Endothelial cell of umbilical vein (primary cell): ENCODE measurements at regions not wholly inside any gene's neighbourhood (a gene's known extent, or its start where the extent isn't known, plus 50 kb on each side); places are given as distances from the start of the nearest gene placed in this dataset.

Experiments used
- BruUV-seq: library from RNA; stranded (reverse); fragments of 400-500 nt; replicated peaks from 2 replicates; lab custom pipeline; 2021; lab: Mats Ljungman, UMichigan
- CTCF ChIA-PET: fragments of 300-600, 350-600 bp; sonication (Branson Sonifier 250); formaldehyde crosslinking; loops from one replicate; lab custom pipeline; 2021; ENCODE audit warnings: antibody characterized with exemption, inconsistent platforms; lab: Charles Lee
- POLR2A ChIA-PET: fragments of 300-600, 350-600 bp; sonication (Branson Sonifier 250); formaldehyde crosslinking; loops from one replicate; lab custom pipeline; 2021; ENCODE audit warnings: antibody characterized with exemption, inconsistent platforms; lab: Charles Lee
- DNase-seq: peaks from one replicate; pipeline ENCODE4 v3.0.0-alpha.2; 2011; ENCODE audit warnings: low read depth, low spot score
- FAIRE-seq: peaks from 2 replicates; lab custom pipeline; 2011; peaks lifted over from hg19 to GRCh38; lab: Jason Lieb, UNC
- H2AFZ ChIP-seq: 2 replicates; pipeline ENCODE4 v1.6.0; 2012; ENCODE audit warnings: low read depth, low read length, control low read depth, inconsistent platforms
- H3K27ac ChIP-seq: 2 replicates; pipeline ENCODE4 v1.5.1; 2011; ENCODE audit warnings: low read depth, mild to moderate bottlenecking, control low read depth, low read length, moderate library complexity; ENCODE audit not compliant: insufficient read depth
- H3K27me3 ChIP-seq, 2 experiments: 2 replicates each; pipeline versions ENCODE4 v1.6.0 to v1.6.1; 2011; ENCODE audit warnings: low read length in 2 of 2, mixed read lengths in 1 of 2; ENCODE audit not compliant: control insufficient read depth in 2 of 2, insufficient read depth in 2 of 2
- H3K36me3 ChIP-seq, 2 experiments: 2 replicates in 1 of 2; 3 replicates in 1 of 2; pipeline ENCODE4 v1.5.1; 2011; ENCODE audit warnings: low read length in 2 of 2, mild to moderate bottlenecking in 1 of 2, moderate library complexity in 1 of 2; ENCODE audit not compliant: control insufficient read depth in 2 of 2, insufficient read depth in 2 of 2; ENCODE audit errors: extremely low read depth in 1 of 2
- H3K4me1 ChIP-seq: 3 replicates; pipeline ENCODE4 v1.5.1; 2011; ENCODE audit warnings: mild to moderate bottlenecking, low read length; ENCODE audit not compliant: control insufficient read depth, insufficient read depth; ENCODE audit errors: extremely low read depth
- H3K4me2 ChIP-seq: 2 replicates; pipeline ENCODE4 v1.6.1; 2011; ENCODE audit warnings: low read length, control low read depth, mixed read lengths; ENCODE audit not compliant: insufficient read depth
- H3K4me3 ChIP-seq, 3 experiments: fragments of 200-600 bp in 1 of 3; sonication (generic), shearing (Covaris generic) in 1 of 3; replicated peaks in 1 of 3; 2 replicates each; pipeline ENCODE4 v1.5.1; 2011 to 2016; ENCODE audit warnings: control low read depth in 3 of 3, low read length in 3 of 3, mild to moderate bottlenecking in 2 of 3, inconsistent platforms in 1 of 3, low read depth in 1 of 3, moderate library complexity in 1 of 3; ENCODE audit not compliant: insufficient read depth in 1 of 3
- H3K79me2 ChIP-seq: 2 replicates; pipeline ENCODE4 v1.6.0; 2012; ENCODE audit warnings: low read length, inconsistent platforms; ENCODE audit not compliant: control insufficient read depth, insufficient read depth
- H3K9ac ChIP-seq: replicated peaks from 2 replicates; pipeline ENCODE3; 2011; ENCODE audit warnings: low read length, control low read depth; ENCODE audit not compliant: insufficient read depth; ENCODE audit errors: extremely low read depth
- H3K9me1 ChIP-seq: replicated peaks from 3 replicates; pipeline ENCODE4 v1.6.0; 2011; ENCODE audit warnings: mild to moderate bottlenecking, low read length; ENCODE audit not compliant: control insufficient read depth, insufficient read depth; ENCODE audit errors: extremely low read depth
- H3K9me3 ChIP-seq: replicated peaks from 2 replicates; pipeline ENCODE4 v1.5.1; 2012; ENCODE audit warnings: low read length, inconsistent platforms; ENCODE audit not compliant: control insufficient read depth, insufficient read depth
- H4K20me1 ChIP-seq: replicated peaks from 2 replicates; pipeline ENCODE3; 2011; ENCODE audit warnings: mild to moderate bottlenecking, low read length; ENCODE audit not compliant: control insufficient read depth, insufficient read depth; ENCODE audit errors: extremely low read depth
- CTCF ChIP-seq, 2 donors: IDR thresholded peaks; 1 replicate in 1 of 2; 2 replicates in 1 of 2; pipeline ENCODE4 v1.5.1; 2011; ENCODE audit warnings: low read length in 2 of 2, mild to moderate bottlenecking in 2 of 2, moderate library complexity in 2 of 2, control low read depth in 1 of 2, inconsistent platforms in 1 of 2, low read depth in 1 of 2; ENCODE audit not compliant: insufficient read depth in 1 of 2; ENCODE audit errors: extremely low read depth in 1 of 2
- EZH2 ChIP-seq: IDR thresholded peaks from 2 replicates; pipeline ENCODE4 v1.6.1; 2012; ENCODE audit warnings: borderline replicate concordance, low read depth, mild to moderate bottlenecking, moderate library complexity, low read length, inconsistent platforms; ENCODE audit not compliant: severe bottlenecking
- FOS ChIP-seq: IDR thresholded peaks from 2 replicates; pipeline ENCODE4 v1.6.1; 2011; ENCODE audit warnings: mild to moderate bottlenecking, low read length, moderate library complexity, borderline replicate concordance; ENCODE audit not compliant: insufficient read depth
- GATA2 ChIP-seq: IDR thresholded peaks from 2 replicates; pipeline ENCODE4 v1.7.0; 2011; ENCODE audit warnings: low read depth, mild to moderate bottlenecking, moderate library complexity, mixed read lengths, low read length; ENCODE audit not compliant: insufficient read length, insufficient read depth
- JUN ChIP-seq: IDR thresholded peaks from 2 replicates; pipeline ENCODE4 v1.6.1; 2011; ENCODE audit warnings: borderline replicate concordance, low read depth; ENCODE audit not compliant: insufficient read length, insufficient read depth
- MAX ChIP-seq: IDR thresholded peaks from 2 replicates; pipeline ENCODE4 v1.6.1; 2011; ENCODE audit not compliant: insufficient read depth, insufficient read length
- MYC ChIP-seq: IDR thresholded peaks from one replicate; pipeline ENCODE4 v1.6.1; 2011; ENCODE audit warnings: mild to moderate bottlenecking, low read depth, low read length
- POLR2A ChIP-seq: IDR thresholded peaks from 2 replicates; pipeline ENCODE4 v1.6.1; 2012; ENCODE audit warnings: low read depth, mild to moderate bottlenecking, control low read depth, low read length
- POLR2AphosphoS5 ChIP-seq: IDR thresholded peaks from 2 replicates; pipeline ENCODE4 v1.6.1; 2012; ENCODE audit warnings: low read depth, mild to moderate bottlenecking, control low read depth, low read length, moderate library complexity; ENCODE audit not compliant: insufficient read depth
- dilution Hi-C: fragments of 300-500 bp; cut with MboI; formaldehyde crosslinking; loops from one replicate; pipeline ENCODE4 v1.15.0; 2019; ENCODE audit warnings: low sequenced_read_pairs; ENCODE audit not compliant: extremely low pct_ligation_motif_present
- intact Hi-C: fragments of 100-400 bp; cut with micrococcal nuclease; formaldehyde crosslinking; loops from one replicate; pipeline ENCODE4 v1.10.0; 2022

- ChIA-PET POLR2A (no interaction called here), CTCF (no interaction called here)
- dilution Hi-C loops = no loop called here
- DNase-seq = no peak
- no peak overlapping the region for H3K4me2 ChIP-seq
- TF ChIP-seq MAX (no peak), CTCF (IDR thresholded peaks at IDR 0.05; ENCODE audit: extremely low read depth in 1 of 2, insufficient read depth in 1 of 2, low read depth in 1 of 2, low read length in 2 of 2) (no peak), EZH2 (no peak), MYC (no peak), JUN (no peak), GATA2 (no peak), FOS (no peak), POLR2AphosphoS5 (no peak), POLR2A (no peak)
- H2AFZ ChIP-seq = no peak overlapping the region
- no peak overlapping the region for H3K9ac ChIP-seq
- H3K79me2 ChIP-seq = no peaks in the 10 kb centered on the region
- H3K27ac ChIP-seq = no peak overlapping the region
- H4K20me1 ChIP-seq = no peaks in the 10 kb centered on the region
- intact Hi-C loops = no loop called here
- H3K9me1 ChIP-seq = no peaks in the 10 kb centered on the region
- no peaks in the 10 kb centered on the region for H3K27me3 ChIP-seq
- no peaks in the 10 kb centered on the region for H3K4me1 ChIP-seq
- no TSS peak for BruUV-seq
- no peak for FAIRE-seq
- no peaks in the 10 kb centered on the region for H3K9me3 ChIP-seq
- H3K4me3 ChIP-seq = no peak overlapping the region
- no peaks in the 10 kb centered on the region for H3K36me3 ChIP-seq
Observed at GRCh38 chr10:120970595-120971529, 119.7 kb downstream of the WDR11 start.
